ENCODE measurements at regions not wholly inside any gene's neighbourhood (a gene's known extent, or its start where the extent isn't known, plus 50 kb on each side); places are given as distances from the start of the nearest gene placed in this dataset.
A peak's percentile ranks its signal among the peaks of the same experiment; 100 is the strongest.

GRCh38 chr2:64888591-64889309, 100.4 kb upstream of the SLC1A4 start (continued):
- TF ChIP-seq, protein P1, sequence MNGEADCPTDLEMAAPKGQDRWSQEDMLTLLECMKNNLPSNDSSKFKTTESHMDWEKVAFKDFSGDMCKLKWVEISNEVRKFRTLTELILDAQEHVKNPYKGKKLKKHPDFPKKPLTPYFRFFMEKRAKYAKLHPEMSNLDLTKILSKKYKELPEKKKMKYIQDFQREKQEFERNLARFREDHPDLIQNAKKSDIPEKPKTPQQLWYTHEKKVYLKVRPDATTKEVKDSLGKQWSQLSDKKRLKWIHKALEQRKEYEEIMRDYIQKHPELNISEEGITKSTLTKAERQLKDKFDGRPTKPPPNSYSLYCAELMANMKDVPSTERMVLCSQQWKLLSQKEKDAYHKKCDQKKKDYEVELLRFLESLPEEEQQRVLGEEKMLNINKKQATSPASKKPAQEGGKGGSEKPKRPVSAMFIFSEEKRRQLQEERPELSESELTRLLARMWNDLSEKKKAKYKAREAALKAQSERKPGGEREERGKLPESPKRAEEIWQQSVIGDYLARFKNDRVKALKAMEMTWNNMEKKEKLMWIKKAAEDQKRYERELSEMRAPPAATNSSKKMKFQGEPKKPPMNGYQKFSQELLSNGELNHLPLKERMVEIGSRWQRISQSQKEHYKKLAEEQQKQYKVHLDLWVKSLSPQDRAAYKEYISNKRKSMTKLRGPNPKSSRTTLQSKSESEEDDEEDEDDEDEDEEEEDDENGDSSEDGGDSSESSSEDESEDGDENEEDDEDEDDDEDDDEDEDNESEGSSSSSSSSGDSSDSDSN (CRISPR knock-in tag; IDR thresholded peaks at IDR 0.05) = no peak
- TF ChIP-seq HNRNPLL (IDR thresholded peaks at IDR 0.05; ENCODE audit: low read depth, low read length, poor library complexity, severe bottlenecking) = no peak
- TF ChIP-seq, protein P2, sequence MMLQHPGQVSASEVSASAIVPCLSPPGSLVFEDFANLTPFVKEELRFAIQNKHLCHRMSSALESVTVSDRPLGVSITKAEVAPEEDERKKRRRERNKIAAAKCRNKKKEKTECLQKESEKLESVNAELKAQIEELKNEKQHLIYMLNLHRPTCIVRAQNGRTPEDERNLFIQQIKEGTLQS (CRISPR knock-in tag; IDR thresholded peaks at IDR 0.05) = peak; percentile 75; the same call in 1 of the 2 replicates
- peak; percentile 63; the same call in 1 of the 2 replicates for TF ChIP-seq GATAD2A (CRISPR knock-in tag; IDR thresholded peaks at IDR 0.05)
- no peak for TF ChIP-seq KAT8 (CRISPR knock-in tag; IDR thresholded peaks at IDR 0.05)
- no peak for TF ChIP-seq ZNF879 (CRISPR knock-in tag; IDR thresholded peaks at IDR 0.05)
- 0 out of 2 replicates have a peak, but pooled peaks have one; percentile 31 for TF ChIP-seq HDAC2 (CRISPR knock-in tag; IDR thresholded peaks at IDR 0.05)
- TF ChIP-seq BRCA1 (CRISPR knock-in tag; IDR thresholded peaks at IDR 0.05) = no peak
- TF ChIP-seq POLR2AphosphoS2 (IDR thresholded peaks at IDR 0.05; ENCODE audit: low read depth, low read length) = no peak
- TF ChIP-seq SMYD3 (CRISPR knock-in tag; IDR thresholded peaks at IDR 0.05) = no peak
- no peak for TF ChIP-seq PAF1 (CRISPR knock-in tag; IDR thresholded peaks at IDR 0.05)
- no peak for TF ChIP-seq SNAI1 (CRISPR knock-in tag; IDR thresholded peaks at IDR 0.05; ENCODE audit: borderline replicate concordance)
- no peak for TF ChIP-seq HOXA5 (CRISPR knock-in tag; IDR thresholded peaks at IDR 0.05)
- peak; percentile 57 for TF ChIP-seq SMC3 (IDR thresholded peaks at IDR 0.05; ENCODE audit: low read length)
- no peak for TF ChIP-seq ZNF318 (CRISPR knock-in tag; IDR thresholded peaks at IDR 0.05)
- no peak for TF ChIP-seq SMARCE1 (IDR thresholded peaks at IDR 0.05; ENCODE audit: borderline replicate concordance)
- no peak for TF ChIP-seq ZFP82 (CRISPR knock-in tag; IDR thresholded peaks at IDR 0.05; ENCODE audit: borderline replicate concordance)
- peak; percentile 92 for TF ChIP-seq FOSL2 (CRISPR knock-in tag; IDR thresholded peaks at IDR 0.05)
- TF ChIP-seq NFE2L2 (IDR thresholded peaks at IDR 0.05; ENCODE audit: low read length) = 0 out of 2 replicates have a peak, but pooled peaks have one; percentile 27
- TF ChIP-seq ZNF546 (CRISPR knock-in tag; conservative IDR thresholded peaks at IDR 0.05) = no peak
- no peak for TF ChIP-seq ZKSCAN5 (CRISPR knock-in tag; IDR thresholded peaks at IDR 0.05)
- TF ChIP-seq RAD51 (IDR thresholded peaks at IDR 0.05; ENCODE audit: borderline replicate concordance) = no peak
- no peak for TF ChIP-seq ZNF264 (CRISPR knock-in tag; IDR thresholded peaks at IDR 0.05)

Data from HepG2 (cell line).